GM12875 (cell line): ENCODE measurements at regions not wholly inside any gene's neighbourhood (a gene's known extent, or its start where the extent isn't known, plus 50 kb on each side); places are given as distances from the start of the nearest gene placed in this dataset.

Source experiments
- H3K4me3 ChIP-seq: one replicate; pipeline ENCODE4 v1.5.1; 2011; ENCODE audit warnings: low read depth, low read length, control low read depth
- CTCF ChIP-seq: IDR thresholded peaks from 2 replicates; pipeline ENCODE4 v1.5.1; 2011; ENCODE audit warnings: low read depth, mild to moderate bottlenecking, control low read depth, inconsistent platforms, low read length, moderate library complexity, borderline replicate concordance; ENCODE audit not compliant: insufficient read depth

DNA sequence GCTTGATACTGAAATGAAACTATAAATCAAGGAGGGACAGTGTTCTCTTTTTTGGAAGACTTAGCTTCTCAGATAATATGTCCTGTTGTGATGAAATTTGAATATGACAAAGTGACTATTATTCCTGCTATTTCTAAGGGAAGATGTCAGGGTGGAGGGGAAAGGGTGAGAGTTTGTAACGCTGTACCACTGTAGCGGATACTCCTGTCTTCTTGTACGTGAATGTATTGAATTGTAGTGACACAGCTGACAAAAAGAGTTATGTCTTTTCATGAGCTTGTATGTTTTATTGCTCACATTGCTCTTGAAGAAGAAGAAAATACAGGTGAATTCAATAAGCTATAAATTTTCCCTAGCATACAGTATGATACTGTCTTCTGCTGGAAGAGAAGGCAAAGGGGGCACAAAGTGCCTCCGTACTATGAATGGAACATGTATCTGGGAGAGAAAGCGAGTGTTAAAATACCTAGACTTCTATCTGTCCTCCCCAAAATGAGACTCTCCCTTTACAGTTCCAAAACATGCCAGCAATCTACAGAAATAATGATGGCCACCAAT is 538.5 kb upstream of the LRRC4C start:
- H3K4me3 ChIP-seq = no peak overlapping the region
- no peak for TF ChIP-seq CTCF

- no peak for TF ChIP-seq CTCF
Observed at GRCh38 chr11:41999066-41999465, 539.6 kb upstream of the LRRC4C start.

GRCh38 chr11:42003801-42004200 is 544.3 kb upstream of the LRRC4C start:
- H3K4me3 ChIP-seq = no peak overlapping the region
- TF ChIP-seq CTCF = no peak

More at GRCh38 chr11:41999066-41999465, 539.6 kb upstream of the LRRC4C start:
- H3K4me3 ChIP-seq = no peak overlapping the region

- TF ChIP-seq CTCF = no peak
- H3K4me3 ChIP-seq = no peak overlapping the region
Observed at GRCh38 chr11:42006766-42007165, 547.3 kb upstream of the LRRC4C start.

DNA sequence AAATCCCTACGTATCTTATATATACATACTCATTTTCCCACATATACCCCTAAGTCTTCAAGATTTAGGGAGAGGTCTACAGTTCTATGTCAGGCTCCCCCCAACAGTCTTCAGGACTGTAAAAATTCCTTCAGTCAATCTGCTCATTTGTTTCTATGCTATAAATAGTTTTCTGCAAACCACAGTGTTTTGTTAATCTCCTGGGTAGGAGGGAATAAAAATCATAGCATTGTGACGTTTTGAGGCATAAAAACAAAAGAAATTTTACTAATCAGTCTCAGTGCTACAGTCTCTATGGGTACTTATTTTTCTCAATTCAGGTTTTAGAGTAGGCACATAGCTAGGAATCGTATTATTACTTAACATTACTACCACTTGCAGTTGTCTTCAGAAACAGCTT is 552.8 kb upstream of the LRRC4C start:
- H3K4me3 ChIP-seq = no peak overlapping the region
- TF ChIP-seq CTCF = no peak

DNA sequence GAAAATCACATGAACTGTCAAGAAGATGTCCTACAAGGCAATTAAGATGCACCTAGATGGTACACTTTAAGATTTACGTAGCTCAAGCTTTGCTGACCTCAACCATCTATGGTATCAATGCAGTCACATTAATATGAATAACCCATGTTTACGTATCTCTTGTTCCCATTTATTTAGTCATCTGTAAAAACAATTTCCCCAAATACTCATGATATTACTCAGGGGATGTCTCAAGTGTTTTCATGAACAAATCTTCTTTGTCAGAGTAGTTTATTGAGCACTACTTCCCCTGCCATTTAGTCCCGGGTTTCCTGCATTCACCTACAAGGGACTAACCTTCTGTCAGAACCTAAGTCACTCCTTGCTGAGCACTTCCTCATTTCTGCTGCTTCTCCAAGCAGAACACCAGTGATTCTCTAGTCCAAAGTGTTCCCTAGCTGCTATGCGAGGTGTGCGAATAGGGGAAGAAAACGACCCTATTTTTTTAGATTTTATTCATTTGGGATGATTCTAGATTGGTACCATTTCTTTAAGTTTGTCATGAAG is 554.3 kb upstream of the LRRC4C start:
- no peak overlapping the region for H3K4me3 ChIP-seq
- no peak for TF ChIP-seq CTCF

- no peak overlapping the region for H3K4me3 ChIP-seq
- no peak for TF ChIP-seq CTCF
Observed at GRCh38 chr11:42021911-42022310, 562.5 kb upstream of the LRRC4C start.
